Right lobe of liver (tissue), 6 donors: ENCODE measurements at regions not wholly inside any gene's neighbourhood (a gene's known extent, or its start where the extent isn't known, plus 50 kb on each side); places are given as distances from the start of the nearest gene placed in this dataset.

Source experiments
- ATAC-seq, 4 donors: fragments of 200-7000 bp; cut with Tn5 transposase; one replicate each; pipeline ENCODE4 v1.9.1; 2020; ENCODE audit warnings: mild to moderate bottlenecking in 4 of 4, moderate library complexity in 4 of 4
- DNase-seq, 3 donors: peaks; one replicate each; pipeline ENCODE4 v3.0.0-alpha.2; 2020
- H3K27ac ChIP-seq, 3 donors: fragments of 200-600 bp; one replicate each; pipeline ENCODE4 v1.8.0; 2022
- H3K27me3 ChIP-seq, 2 donors: fragments of 200-600 bp; one replicate each; pipeline ENCODE4 v1.8.0; 2022
- H3K36me3 ChIP-seq, 4 donors: fragments of 200-600 bp; sonication (generic) in 1 of 4; one replicate each; pipeline versions ENCODE4 v1.5.1 to v1.8.0; 2017 to 2022; ENCODE audit warnings: control low read depth in 1 of 4
- H3K4me1 ChIP-seq, 4 donors: fragments of 200-600 bp; sonication (generic) in 1 of 4; one replicate each; pipeline versions ENCODE4 v1.5.1 to v1.8.0; 2017 to 2022; ENCODE audit warnings: control low read depth in 1 of 4
- H3K4me3 ChIP-seq, 3 donors: fragments of 200-600 bp; one replicate each; pipeline ENCODE4 v1.8.0; 2022
- H3K9me3 ChIP-seq, 4 donors: fragments of 200-600 bp; sonication (generic) in 1 of 4; one replicate each; pipeline versions ENCODE4 v1.5.1 to v1.8.0; 2017 to 2022; ENCODE audit warnings: control low read depth in 1 of 4
- POLR2A ChIP-seq: fragments of 450-650 bp; IDR thresholded peaks from one replicate; pipeline ENCODE4 v1.6.1; 2017; ENCODE audit warnings: antibody characterized with exemption, mild to moderate bottlenecking
- WGBS: methylation state at CpG from one replicate; pipeline ENCODE4 v1.1.6; 2018; ENCODE audit warnings: low coverage, low lambda C conversion rate; ENCODE audit not compliant: insufficient coverage; ENCODE audit errors: missing lambda C conversion rate; 5-methylcytosine and 5-hydroxymethylcytosine counted together
- intact Hi-C, 2 donors: fragments of 100-400 bp; cut with DNase I; formaldehyde crosslinking; loops; one replicate each; pipeline versions ENCODE4 v1.11.2 to v1.14.1; 2022
- TF ChIP-seq, protein P1 (sequence below), 4 donors: fragments of 200-600 bp in 3 of 4; fragments of 450-650 bp in 1 of 4; IDR thresholded peaks; one replicate each; pipeline versions ENCODE4 v1.5.1 to v1.8.0; 2016 to 2022; ENCODE audit warnings: antibody characterized with exemption in 4 of 4, mild to moderate bottlenecking in 2 of 4
- donor health status: DM: no; HTN: yes; CAD: no.
- donor health status: DM: no; HTN: no; CAD: no.
- donor health status: DM: no; HTN: no; CAD: no.
- donor health status: DM: no; HTN: yes; CAD: no.
- donor health status: DM: no; HTN: yes; CAD: no.

DNA sequence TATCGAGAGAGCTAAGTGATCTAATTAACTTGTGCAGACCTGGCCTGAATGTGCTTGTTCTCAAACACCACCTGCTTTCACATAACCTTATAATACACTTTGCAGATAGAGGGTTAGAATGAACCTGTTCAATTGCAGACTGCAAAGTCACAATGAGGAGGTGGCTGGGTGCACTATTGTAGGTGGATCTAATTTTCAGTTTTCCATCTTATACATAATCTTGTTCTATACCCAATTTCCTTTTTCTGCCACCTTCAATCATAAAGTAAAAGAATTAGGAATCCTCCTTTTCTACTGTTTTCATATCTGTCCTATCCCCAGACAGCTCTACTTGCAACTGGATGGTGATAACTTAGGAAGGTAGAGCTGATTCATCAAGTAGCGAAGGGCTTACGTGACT lies 68.8 kb upstream of the APC start:
- Histone ChIP-seq H3K36me3 (no peaks in the 10 kb centered on the region), H3K4me3 (no peak overlapping the region), H3K9me3 (no peaks in the 10 kb centered on the region), H3K27ac (no peak overlapping the region), H3K4me1 (no peaks in the 10 kb centered on the region), H3K27me3 (no peaks in the 10 kb centered on the region)
- intact Hi-C loops: no loop called here
- no peak for DNase-seq
- whole genome bisulfite sequencing: 89% methylated on average over 3 of the region's 3 CpGs
- TF ChIP-seq, protein P1, sequence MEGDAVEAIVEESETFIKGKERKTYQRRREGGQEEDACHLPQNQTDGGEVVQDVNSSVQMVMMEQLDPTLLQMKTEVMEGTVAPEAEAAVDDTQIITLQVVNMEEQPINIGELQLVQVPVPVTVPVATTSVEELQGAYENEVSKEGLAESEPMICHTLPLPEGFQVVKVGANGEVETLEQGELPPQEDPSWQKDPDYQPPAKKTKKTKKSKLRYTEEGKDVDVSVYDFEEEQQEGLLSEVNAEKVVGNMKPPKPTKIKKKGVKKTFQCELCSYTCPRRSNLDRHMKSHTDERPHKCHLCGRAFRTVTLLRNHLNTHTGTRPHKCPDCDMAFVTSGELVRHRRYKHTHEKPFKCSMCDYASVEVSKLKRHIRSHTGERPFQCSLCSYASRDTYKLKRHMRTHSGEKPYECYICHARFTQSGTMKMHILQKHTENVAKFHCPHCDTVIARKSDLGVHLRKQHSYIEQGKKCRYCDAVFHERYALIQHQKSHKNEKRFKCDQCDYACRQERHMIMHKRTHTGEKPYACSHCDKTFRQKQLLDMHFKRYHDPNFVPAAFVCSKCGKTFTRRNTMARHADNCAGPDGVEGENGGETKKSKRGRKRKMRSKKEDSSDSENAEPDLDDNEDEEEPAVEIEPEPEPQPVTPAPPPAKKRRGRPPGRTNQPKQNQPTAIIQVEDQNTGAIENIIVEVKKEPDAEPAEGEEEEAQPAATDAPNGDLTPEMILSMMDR (IDR thresholded peaks at IDR 0.05): no peak
- TF ChIP-seq POLR2A: no peak
- ATAC-seq: no peak

DNA sequence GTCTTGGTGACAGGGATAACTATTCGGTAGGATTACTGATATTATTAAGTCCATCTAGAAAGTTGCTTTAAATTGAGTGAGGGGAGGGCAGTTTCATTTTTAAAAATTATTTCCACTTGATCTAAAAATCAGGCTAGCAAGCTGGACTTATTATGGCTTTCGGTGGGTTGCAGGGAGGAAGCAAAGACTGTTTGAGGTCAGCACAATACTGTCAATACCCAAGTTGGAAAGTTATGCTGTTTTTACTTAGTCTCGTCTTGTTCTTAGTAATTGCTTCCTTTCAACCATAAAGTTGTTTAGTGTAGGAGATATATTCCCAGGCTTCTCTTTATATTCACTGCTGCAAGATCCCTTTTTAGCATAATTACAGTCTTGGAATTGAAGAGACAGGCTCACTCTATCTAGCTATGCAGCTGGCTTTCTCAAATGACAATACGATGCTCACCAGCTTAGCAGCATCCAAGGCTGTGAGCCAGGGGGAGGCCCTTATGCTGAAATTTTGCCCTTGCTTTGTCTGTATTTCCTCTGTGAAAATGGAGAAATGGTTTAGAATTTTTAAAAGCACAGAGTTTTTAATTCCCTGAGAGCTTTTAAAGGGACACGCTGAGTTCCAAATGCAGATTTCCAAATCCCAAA lies 68.2 kb upstream of the APC start:
- DNase-seq (no peak), ATAC-seq (no peak)
- Histone ChIP-seq H3K27ac (no peak overlapping the region), H3K27me3 (no peaks in the 10 kb centered on the region), H3K36me3 (no peaks in the 10 kb centered on the region), H3K4me1 (no peaks in the 10 kb centered on the region), H3K9me3 (no peaks in the 10 kb centered on the region), H3K4me3 (no peak overlapping the region)
- no peak for TF ChIP-seq POLR2A
- TF ChIP-seq, protein P1 (IDR thresholded peaks at IDR 0.05): no peak
- intact Hi-C loops: no loop called here
- WGBS: 64% methylated on average over 5 of the region's 5 CpGs

DNA sequence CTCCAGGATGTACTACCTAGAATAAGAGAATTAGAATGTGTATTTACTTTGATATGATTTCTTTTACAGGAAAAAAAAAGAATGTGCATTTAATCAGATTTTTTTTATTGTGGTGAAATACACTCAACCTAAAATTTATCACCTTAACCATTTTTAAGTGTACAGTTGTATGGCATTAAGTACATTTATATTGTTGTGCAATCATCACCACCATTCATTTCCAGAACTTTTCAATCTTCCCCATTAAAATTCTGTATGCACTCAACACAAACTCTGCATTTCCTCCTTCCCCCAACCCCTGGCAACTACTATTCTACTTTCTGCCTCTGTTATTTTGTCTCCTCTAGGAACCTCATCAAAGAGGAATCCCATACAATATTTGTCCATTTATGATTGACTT lies 66.0 kb upstream of the APC start:
- Histone ChIP-seq H3K27me3 (no peaks in the 10 kb centered on the region), H3K4me1 (no peaks in the 10 kb centered on the region), H3K4me3 (no peak overlapping the region), H3K27ac (no peak overlapping the region), H3K36me3 (no peaks in the 10 kb centered on the region), H3K9me3 (no peaks in the 10 kb centered on the region)
- ATAC-seq (no peak), DNase-seq (no peak)
- no peak for TF ChIP-seq POLR2A
- TF ChIP-seq, protein P1 (IDR thresholded peaks at IDR 0.05): no peak
- intact Hi-C loops: no loop called here

DNA sequence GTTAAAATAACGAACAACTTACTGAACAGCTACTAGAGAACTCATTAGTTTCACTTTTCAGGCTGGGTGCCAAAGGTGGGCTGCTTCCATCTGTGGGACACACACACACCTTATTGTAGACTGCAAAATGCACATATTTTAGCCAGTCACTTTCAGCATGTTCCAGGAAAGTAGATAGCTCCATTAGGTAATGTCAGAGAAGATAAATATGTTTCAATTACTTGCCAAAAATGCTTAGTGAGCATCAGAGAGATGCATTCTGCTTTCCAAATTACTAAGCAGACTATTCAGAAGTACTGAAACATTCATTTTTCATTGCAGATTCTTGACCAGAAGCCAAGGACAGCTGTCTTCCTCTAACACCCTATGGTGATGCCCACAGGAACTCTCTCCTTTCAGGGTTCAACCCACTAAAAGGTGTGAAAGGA lies 56.2 kb upstream of the APC start:
- no peak for ATAC-seq
- intact Hi-C loops: no loop called here
- H3K4me3 ChIP-seq: no peak overlapping the region
- no peaks in the 10 kb centered on the region for H3K4me1 ChIP-seq
- no peaks in the 10 kb centered on the region for H3K27me3 ChIP-seq
- no peak overlapping the region for H3K27ac ChIP-seq
- DNase-seq: no peak
- 67% methylated on average over 1 of the region's 1 CpG for WGBS
- TF ChIP-seq, protein P1 (IDR thresholded peaks at IDR 0.05): no peak
- no peak for TF ChIP-seq POLR2A
- no peaks in the 10 kb centered on the region for H3K36me3 ChIP-seq
- no peaks in the 10 kb centered on the region for H3K9me3 ChIP-seq

DNA sequence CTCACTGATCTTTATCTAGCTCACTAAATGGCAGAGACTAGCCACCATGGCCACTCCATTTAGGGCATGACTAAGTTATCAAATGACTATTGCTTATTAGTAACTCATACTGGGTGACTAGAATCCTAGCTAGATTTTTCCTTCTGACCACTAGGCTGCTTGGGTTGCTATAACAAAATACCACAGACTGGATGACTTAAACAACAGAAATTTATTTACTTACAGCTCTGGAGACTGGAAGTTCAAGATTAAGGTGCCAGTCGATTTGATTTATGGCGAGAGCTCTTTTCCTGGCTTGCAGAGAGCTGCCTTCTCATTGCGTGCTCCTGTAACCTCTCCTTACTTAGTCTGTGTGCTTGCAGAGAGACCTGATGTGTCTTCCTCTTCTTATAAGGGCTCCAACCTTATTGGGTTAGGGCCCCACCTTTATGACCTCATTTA lies 55.0 kb upstream of the APC start:
- WGBS: 93% methylated on average over 3 of the region's 3 CpGs
- no peaks in the 10 kb centered on the region for H3K9me3 ChIP-seq
- intact Hi-C loops: no loop called here
- ATAC-seq: no peak
- DNase-seq: no peak
- no peaks in the 10 kb centered on the region for H3K27me3 ChIP-seq
- no peaks in the 10 kb centered on the region for H3K4me1 ChIP-seq
- H3K36me3 ChIP-seq: no peaks in the 10 kb centered on the region
- TF ChIP-seq, protein P1 (IDR thresholded peaks at IDR 0.05): no peak
- no peak for TF ChIP-seq POLR2A
- no peak overlapping the region for H3K27ac ChIP-seq
- H3K4me3 ChIP-seq: no peak overlapping the region
